Neural progenitor cell (in vitro differentiated cells): ENCODE measurements at regions not wholly inside any gene's neighbourhood (a gene's known extent, or its start where the extent isn't known, plus 50 kb on each side); places are given as distances from the start of the nearest gene placed in this dataset.
"Not testable (repeated sequence)": the region's sequence is repeated elsewhere in the genome, so short reads cannot be mapped to it uniquely, and the experiment has no call there.

Experiments
- DNase-seq: peaks from one replicate; pipeline ENCODE4 v3.0.0-alpha.2; 2016; ENCODE audit warnings: low spot score
- H2AFZ ChIP-seq: fragments of 200-600 bp; sonication (generic); replicated peaks from 2 replicates; pipeline ENCODE4 v1.6.1; 2016; ENCODE audit warnings: antibody characterized with exemption
- H3F3A ChIP-seq: fragments of 200-600 bp; sonication (generic); 2 replicates; pipeline ENCODE4 v1.6.1; 2016; ENCODE audit warnings: antibody characterized with exemption, low read depth
- H3K27ac ChIP-seq: fragments of 200-600 bp; sonication (generic); 2 replicates; pipeline ENCODE4 v1.5.1; 2016; ENCODE audit warnings: mild to moderate bottlenecking
- H3K27me3 ChIP-seq: fragments of 200-600 bp; sonication (generic); 2 replicates; pipeline ENCODE4 v1.6.1; 2016; ENCODE audit warnings: mild to moderate bottlenecking, moderate library complexity
- H3K36me3 ChIP-seq: fragments of 200-600 bp; sonication (generic); 2 replicates; pipeline ENCODE4 v1.5.1; 2016
- H3K4me1 ChIP-seq: fragments of 200-600 bp; sonication (generic); 2 replicates; pipeline ENCODE4 v1.6.1; 2016; ENCODE audit warnings: mixed run types
- H3K4me2 ChIP-seq: fragments of 200-600 bp; sonication (generic); 2 replicates; pipeline ENCODE4 v1.6.1; 2016
- H3K4me3 ChIP-seq: fragments of 200-600 bp; sonication (generic); 2 replicates; pipeline ENCODE4 v1.5.1; 2016
- H3K79me2 ChIP-seq: fragments of 200-600 bp; sonication (generic); 2 replicates; pipeline ENCODE4 v1.6.1; 2016; ENCODE audit warnings: low read depth
- H3K9ac ChIP-seq: fragments of 200-600 bp; sonication (generic); 2 replicates; pipeline ENCODE4 v1.6.1; 2016
- H3K9me3 ChIP-seq: fragments of 200-600 bp; sonication (generic); 2 replicates; pipeline ENCODE4 v1.5.1; 2016; ENCODE audit warnings: low read depth
- H4K20me1 ChIP-seq: fragments of 200-600 bp; sonication (generic); 2 replicates; pipeline ENCODE4 v1.6.1; 2016; ENCODE audit warnings: low read depth
- H3K27ac Mint-ChIP-seq: 3 replicates; pipeline ENCODE4 v1.8.0; 2021; ENCODE audit warnings: mixed read lengths
- H3K27me3 Mint-ChIP-seq: 2 replicates; pipeline ENCODE4 v1.8.0; 2022; ENCODE audit warnings: low read depth, mild to moderate bottlenecking, inconsistent platforms, moderate library complexity, mixed read lengths; ENCODE audit not compliant: insufficient read depth
- H3K36me3 Mint-ChIP-seq: 3 replicates; pipeline ENCODE4 v1.8.0; 2021; ENCODE audit warnings: mixed read lengths
- H3K4me1 Mint-ChIP-seq: 3 replicates; pipeline ENCODE4 v1.8.0; 2021; ENCODE audit warnings: mixed read lengths
- H3K4me3 Mint-ChIP-seq: 3 replicates; pipeline ENCODE4 v1.8.0; 2021; ENCODE audit warnings: mild to moderate bottlenecking, moderate library complexity, mixed read lengths
- H3K9me3 Mint-ChIP-seq: 3 replicates; pipeline ENCODE4 v1.8.0; 2020; ENCODE audit warnings: mixed read lengths
- EZH2 ChIP-seq: fragments of 200-600 bp; sonication (generic); IDR thresholded peaks from 2 replicates; pipeline ENCODE4 v1.6.1; 2017; ENCODE audit warnings: antibody characterized with exemption, mild to moderate bottlenecking, moderate library complexity
- EZH2phosphoT487 ChIP-seq: fragments of 200-600 bp; sonication (generic); IDR thresholded peaks from 2 replicates; pipeline ENCODE4 v1.6.1; 2017; ENCODE audit warnings: antibody characterized with exemption
- TF ChIP-seq, protein P1 (sequence below): fragments of 200-600 bp; sonication (generic); IDR thresholded peaks from 2 replicates; pipeline ENCODE4 v1.5.1; 2017; ENCODE audit warnings: antibody characterized with exemption, mild to moderate bottlenecking

- H3K9ac ChIP-seq: no peak overlapping the region
- no peak overlapping the region for H3K4me2 ChIP-seq
- TF ChIP-seq, protein P1, sequence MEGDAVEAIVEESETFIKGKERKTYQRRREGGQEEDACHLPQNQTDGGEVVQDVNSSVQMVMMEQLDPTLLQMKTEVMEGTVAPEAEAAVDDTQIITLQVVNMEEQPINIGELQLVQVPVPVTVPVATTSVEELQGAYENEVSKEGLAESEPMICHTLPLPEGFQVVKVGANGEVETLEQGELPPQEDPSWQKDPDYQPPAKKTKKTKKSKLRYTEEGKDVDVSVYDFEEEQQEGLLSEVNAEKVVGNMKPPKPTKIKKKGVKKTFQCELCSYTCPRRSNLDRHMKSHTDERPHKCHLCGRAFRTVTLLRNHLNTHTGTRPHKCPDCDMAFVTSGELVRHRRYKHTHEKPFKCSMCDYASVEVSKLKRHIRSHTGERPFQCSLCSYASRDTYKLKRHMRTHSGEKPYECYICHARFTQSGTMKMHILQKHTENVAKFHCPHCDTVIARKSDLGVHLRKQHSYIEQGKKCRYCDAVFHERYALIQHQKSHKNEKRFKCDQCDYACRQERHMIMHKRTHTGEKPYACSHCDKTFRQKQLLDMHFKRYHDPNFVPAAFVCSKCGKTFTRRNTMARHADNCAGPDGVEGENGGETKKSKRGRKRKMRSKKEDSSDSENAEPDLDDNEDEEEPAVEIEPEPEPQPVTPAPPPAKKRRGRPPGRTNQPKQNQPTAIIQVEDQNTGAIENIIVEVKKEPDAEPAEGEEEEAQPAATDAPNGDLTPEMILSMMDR: no peak
- TF ChIP-seq EZH2: no peak
- TF ChIP-seq EZH2phosphoT487: no peak
- H3K27ac ChIP-seq: no peak overlapping the region
- no peaks in the 10 kb centered on the region for H3K9me3 ChIP-seq
- DNase-seq: no peak
- no peak overlapping the region for H3K4me3 ChIP-seq
- H3K4me3 Mint-ChIP-seq: no peak overlapping the region
- H3K27me3 Mint-ChIP-seq: peaks cover 3% of the 10 kb centered on the region
- H4K20me1 ChIP-seq: no peaks in the 10 kb centered on the region
- H3K27me3 ChIP-seq: no peaks in the 10 kb centered on the region
- no peaks in the 10 kb centered on the region for H3F3A ChIP-seq
- H3K79me2 ChIP-seq: no peaks in the 10 kb centered on the region
- peaks cover under 1% of the 10 kb centered on the region for H3K4me1 ChIP-seq
- H3K27ac Mint-ChIP-seq: no peak overlapping the region
- no peaks in the 10 kb centered on the region for H3K9me3 Mint-ChIP-seq
- peaks cover 15% of the 10 kb centered on the region for H3K4me1 Mint-ChIP-seq
- no peaks in the 10 kb centered on the region for H3K36me3 Mint-ChIP-seq
- no peaks in the 10 kb centered on the region for H3K36me3 ChIP-seq
- no peak overlapping the region for H2AFZ ChIP-seq
Measured at GRCh38 chr19:28136796-28137195, 1076.2 kb downstream of the UQCRFS1 start.

DNA sequence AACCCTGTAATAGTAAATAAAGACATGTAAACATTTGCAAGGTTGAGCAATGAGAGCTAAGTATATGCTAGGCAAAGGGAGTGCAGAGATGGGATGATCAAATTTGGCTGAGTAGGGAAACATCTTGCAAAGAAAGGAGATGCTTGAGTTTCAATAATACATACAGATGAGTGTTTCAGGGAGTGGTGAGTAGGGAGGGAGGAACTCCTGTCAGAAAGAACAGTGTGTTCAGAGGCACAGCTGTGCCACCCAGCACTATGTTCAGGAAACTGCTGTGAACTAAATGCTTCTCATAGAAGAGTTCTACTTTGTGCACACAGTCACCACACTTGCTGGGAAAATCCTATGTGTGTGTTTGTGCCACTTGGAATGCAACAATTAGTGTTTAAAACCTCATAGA, 1077.1 kb downstream of the UQCRFS1 start:
- Histone ChIP-seq H3K27me3 (no peaks in the 10 kb centered on the region), H3K4me3 (no peak overlapping the region), H3K27ac (no peak overlapping the region), H3K9me3 (no peaks in the 10 kb centered on the region), H3K79me2 (no peaks in the 10 kb centered on the region), H3K4me1 (peaks cover 11% of the 10 kb centered on the region), H3K9ac (no peak overlapping the region), H3K4me2 (no peak overlapping the region), H2AFZ (no peak overlapping the region), H4K20me1 (no peaks in the 10 kb centered on the region), H3F3A (no peaks in the 10 kb centered on the region), H3K36me3 (no peaks in the 10 kb centered on the region)
- H3K9me3 Mint-ChIP-seq: no peaks in the 10 kb centered on the region
- peaks cover 3% of the 10 kb centered on the region for H3K27me3 Mint-ChIP-seq
- no peak for DNase-seq
- H3K36me3 Mint-ChIP-seq: no peaks in the 10 kb centered on the region
- TF ChIP-seq EZH2phosphoT487 (no peak), EZH2 (no peak)
- TF ChIP-seq, protein P1: no peak
- no peak overlapping the region for H3K4me3 Mint-ChIP-seq
- H3K4me1 Mint-ChIP-seq: peaks cover 22% of the 10 kb centered on the region
- H3K27ac Mint-ChIP-seq: no peak overlapping the region

- Mint-ChIP-seq H3K4me1 (peaks cover 32% of the 10 kb centered on the region), H3K4me3 (no peak overlapping the region)
- no peak overlapping the region for H3K4me2 ChIP-seq
Measured at GRCh38 chr19:28134311-28134710, 1078.6 kb downstream of the UQCRFS1 start.

DNA sequence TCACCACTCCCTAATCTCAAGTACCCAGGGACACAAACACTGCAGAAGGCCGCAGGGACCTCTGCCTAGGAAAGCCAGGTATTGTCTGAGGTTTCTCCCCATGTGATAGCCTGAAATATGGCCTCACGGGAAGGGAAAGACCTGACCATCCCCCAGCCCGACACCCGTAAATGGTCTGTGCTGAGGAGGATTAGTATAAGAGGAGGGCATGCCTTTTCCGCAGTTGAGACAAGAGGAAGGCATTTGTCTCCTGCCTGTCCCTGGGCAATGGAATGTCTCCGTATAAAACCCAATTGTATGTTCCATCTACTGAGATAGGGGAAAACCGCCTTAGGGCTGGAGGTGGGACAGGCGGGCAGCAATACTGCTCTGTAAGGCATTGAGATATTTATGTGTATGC, 1082.1 kb downstream of the UQCRFS1 start:
- H3K27ac Mint-ChIP-seq, H2AFZ ChIP-seq, H4K20me1 ChIP-seq, H3K4me3 Mint-ChIP-seq, H3K27ac ChIP-seq, H3K36me3 Mint-ChIP-seq, H3K27me3 ChIP-seq, H3F3A ChIP-seq, H3K9me3 ChIP-seq, H3K4me3 ChIP-seq, H3K36me3 ChIP-seq, H3K27me3 Mint-ChIP-seq, H3K79me2 ChIP-seq, H3K9me3 Mint-ChIP-seq, H3K9ac ChIP-seq: not testable (repeated sequence)
- Histone ChIP-seq H3K4me2 (peak overlapping the region; percentile 42), H3K4me1 (peaks cover 26% of the 10 kb centered on the region)
- peaks cover 32% of the 10 kb centered on the region for H3K4me1 Mint-ChIP-seq
- peak; percentile 33 for DNase-seq

More at GRCh38 chr19:28134311-28134710, 1078.6 kb downstream of the UQCRFS1 start:
- H3K9ac ChIP-seq: no peak overlapping the region
- TF ChIP-seq, protein P1: no peak
- no peak for TF ChIP-seq EZH2phosphoT487
- no peak for TF ChIP-seq EZH2
- H4K20me1 ChIP-seq: no peaks in the 10 kb centered on the region
- H3K9me3 ChIP-seq: no peaks in the 10 kb centered on the region
- H3K27ac Mint-ChIP-seq: no peak overlapping the region
- no peak for DNase-seq
- H3K4me1 ChIP-seq: peaks cover 19% of the 10 kb centered on the region
- no peaks in the 10 kb centered on the region for H3K9me3 Mint-ChIP-seq
- no peaks in the 10 kb centered on the region for H3K79me2 ChIP-seq
- no peaks in the 10 kb centered on the region for H3K36me3 ChIP-seq
- H3K27ac ChIP-seq: no peak overlapping the region
- H3K4me3 ChIP-seq: no peak overlapping the region
- H3K27me3 Mint-ChIP-seq: peaks cover 1% of the 10 kb centered on the region
- peaks cover 7% of the 10 kb centered on the region for H3F3A ChIP-seq
- no peaks in the 10 kb centered on the region for H3K36me3 Mint-ChIP-seq
- no peak overlapping the region for H2AFZ ChIP-seq
- no peaks in the 10 kb centered on the region for H3K27me3 ChIP-seq
